Fibroblast of upper back skin (primary cell): ENCODE measurements at regions not wholly inside any gene's neighbourhood (a gene's known extent, or its start where the extent isn't known, plus 50 kb on each side); places are given as distances from the start of the nearest gene placed in this dataset.
"Not testable (repeated sequence)": the region's sequence is repeated elsewhere in the genome, so short reads cannot be mapped to it uniquely, and the experiment has no call there.

ENCODE experiments used
- DNase-seq: peaks from one replicate; pipeline ENCODE4 v3.0.0-alpha.2; 2013

- DNase-seq = no peak
These were observed 99.0 kb upstream of the SATB2 start for GRCh38 chr2:199556527-199557285.

GRCh38 chr2:199554026-199554425 is 96.3 kb upstream of the SATB2 start:
- no peak for DNase-seq

GRCh38 chr2:199552141-199552540 is 94.4 kb upstream of the SATB2 start:
- DNase-seq = no peak

GRCh38 chr2:199543606-199544172 is 86.0 kb upstream of the SATB2 start:
- no peak for DNase-seq

- no peak for DNase-seq
These were observed 77.9 kb upstream of the SATB2 start for GRCh38 chr2:199535445-199536177.

- DNase-seq = not testable (repeated sequence)
These were observed 76.1 kb upstream of the SATB2 start for GRCh38 chr2:199533873-199534272.

- DNase-seq = no peak
These were observed 69.3 kb upstream of the SATB2 start for GRCh38 chr2:199527071-199527470.

- DNase-seq = no peak
These were observed 67.2 kb upstream of the SATB2 start for GRCh38 chr2:199524689-199525574.

- DNase-seq = no peak
These were observed 51.7 kb upstream of the SATB2 start for GRCh38 chr2:199509403-199509802.
